Gastroesophageal sphincter (tissue), 3 donors: ENCODE measurements at regions not wholly inside any gene's neighbourhood (a gene's known extent, or its start where the extent isn't known, plus 50 kb on each side); places are given as distances from the start of the nearest gene placed in this dataset.

Experiments used
- EP300 ChIP-seq: sonication (generic); formaldehyde crosslinking; IDR thresholded peaks from one replicate; pipeline ENCODE4 v1.6.1; 2017; ENCODE audit warnings: antibody characterized with exemption, mild to moderate bottlenecking
- POLR2A ChIP-seq, 2 donors: fragments of 450-650 bp; IDR thresholded peaks; one replicate each; pipeline ENCODE4 v1.6.1; 2017; ENCODE audit warnings: antibody characterized with exemption in 2 of 2, mild to moderate bottlenecking in 2 of 2, moderate library complexity in 1 of 2
- POLR2AphosphoS5 ChIP-seq: sonication (generic); formaldehyde crosslinking; IDR thresholded peaks from one replicate; pipeline ENCODE4 v1.6.1; 2017; ENCODE audit warnings: antibody characterized with exemption
- TF ChIP-seq, protein P1 (sequence below), 4 experiments: fragments of 200-600 bp in 2 of 4; fragments of 450-650 bp in 2 of 4; sonication (generic) in 1 of 4; IDR thresholded peaks; one replicate each; pipeline ENCODE4 v1.5.1; 2017 to 2019; ENCODE audit warnings: antibody characterized with exemption in 4 of 4, mild to moderate bottlenecking in 2 of 4, moderate library complexity in 2 of 4

DNA sequence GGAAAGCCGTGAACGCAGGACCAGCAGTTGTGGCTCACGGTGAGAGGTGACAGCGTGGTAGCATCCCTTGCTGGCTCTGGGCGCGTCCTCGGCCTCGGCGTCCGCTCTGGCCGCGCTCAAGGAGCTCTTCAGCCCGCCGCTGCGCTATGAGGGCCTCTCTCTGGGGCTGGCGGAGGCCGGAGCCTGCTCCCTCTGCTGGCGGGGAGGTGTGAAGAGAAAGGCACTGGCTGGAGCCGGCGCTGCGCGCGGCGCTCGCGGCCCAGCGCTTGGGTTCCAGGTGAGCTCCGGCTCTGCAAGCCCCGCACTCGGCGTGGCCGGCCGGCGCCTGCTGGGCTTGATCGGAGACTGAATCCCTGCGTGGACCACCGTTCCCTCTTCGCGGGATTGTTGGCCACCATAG lies 705.6 kb downstream of the SEMA5A start:
- TF ChIP-seq POLR2A (IDR thresholded peaks at IDR 0.05) (no peak), POLR2AphosphoS5 (no peak), EP300 (no peak)
- TF ChIP-seq, protein P1, sequence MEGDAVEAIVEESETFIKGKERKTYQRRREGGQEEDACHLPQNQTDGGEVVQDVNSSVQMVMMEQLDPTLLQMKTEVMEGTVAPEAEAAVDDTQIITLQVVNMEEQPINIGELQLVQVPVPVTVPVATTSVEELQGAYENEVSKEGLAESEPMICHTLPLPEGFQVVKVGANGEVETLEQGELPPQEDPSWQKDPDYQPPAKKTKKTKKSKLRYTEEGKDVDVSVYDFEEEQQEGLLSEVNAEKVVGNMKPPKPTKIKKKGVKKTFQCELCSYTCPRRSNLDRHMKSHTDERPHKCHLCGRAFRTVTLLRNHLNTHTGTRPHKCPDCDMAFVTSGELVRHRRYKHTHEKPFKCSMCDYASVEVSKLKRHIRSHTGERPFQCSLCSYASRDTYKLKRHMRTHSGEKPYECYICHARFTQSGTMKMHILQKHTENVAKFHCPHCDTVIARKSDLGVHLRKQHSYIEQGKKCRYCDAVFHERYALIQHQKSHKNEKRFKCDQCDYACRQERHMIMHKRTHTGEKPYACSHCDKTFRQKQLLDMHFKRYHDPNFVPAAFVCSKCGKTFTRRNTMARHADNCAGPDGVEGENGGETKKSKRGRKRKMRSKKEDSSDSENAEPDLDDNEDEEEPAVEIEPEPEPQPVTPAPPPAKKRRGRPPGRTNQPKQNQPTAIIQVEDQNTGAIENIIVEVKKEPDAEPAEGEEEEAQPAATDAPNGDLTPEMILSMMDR (IDR thresholded peaks at IDR 0.05) = no peak
